CD4-positive, alpha-beta memory T cell (primary cell): ENCODE measurements at regions not wholly inside any gene's neighbourhood (a gene's known extent, or its start where the extent isn't known, plus 50 kb on each side); places are given as distances from the start of the nearest gene placed in this dataset.

Experiments
- CTCF ChIA-PET: fragments of 350-600 bp; sonication (Branson Sonifier 250); formaldehyde crosslinking; loops from one replicate; lab custom pipeline; 2021; ENCODE audit warnings: inconsistent platforms; ENCODE audit not compliant: partially characterized antibody; lab: Charles Lee
- POLR2A ChIA-PET: fragments of 350-600 bp; sonication (Branson Sonifier 250); formaldehyde crosslinking; loops from one replicate; lab custom pipeline; 2021; ENCODE audit not compliant: partially characterized antibody; lab: Charles Lee
- DNase-seq, 5 donors: peaks; one replicate each; pipeline versions ENCODE4 v3.0.0 to v3.0.0-alpha.2; 2020 to 2022; ENCODE audit warnings: mixed read lengths in 1 of 5
- H3K27ac ChIP-seq: one replicate; pipeline ENCODE4 v1.7.0; 2013; ENCODE audit warnings: low read depth, low read length
- H3K27me3 ChIP-seq: 2 replicates; pipeline ENCODE4 v1.7.0; 2013; ENCODE audit warnings: mild to moderate bottlenecking, low read length, moderate library complexity; ENCODE audit not compliant: insufficient read depth
- H3K36me3 ChIP-seq: 2 replicates; pipeline ENCODE4 v1.7.0; 2013; ENCODE audit warnings: mild to moderate bottlenecking, low read length, moderate library complexity; ENCODE audit not compliant: insufficient read depth
- H3K4me1 ChIP-seq: 2 replicates; pipeline ENCODE4 v1.7.0; 2013; ENCODE audit warnings: mild to moderate bottlenecking, low read length, moderate library complexity; ENCODE audit not compliant: insufficient read depth
- H3K4me3 ChIP-seq, 2 donors: one replicate each; pipeline ENCODE4 v1.7.0; 2013; ENCODE audit warnings: low read length in 2 of 2, mild to moderate bottlenecking in 1 of 2
- H3K9me3 ChIP-seq, 2 donors: one replicate each; pipeline ENCODE4 v1.7.0; 2013; ENCODE audit warnings: low read length in 2 of 2, control low read depth in 1 of 2; ENCODE audit not compliant: control insufficient read depth in 1 of 2
- H3K27ac Mint-ChIP-seq, 7 donors: one replicate each; pipeline ENCODE4 v1.8.0; 2020 to 2021; ENCODE audit warnings: mixed read lengths in 7 of 7, mild to moderate bottlenecking in 6 of 7, inconsistent platforms in 3 of 7, moderate library complexity in 3 of 7
- H3K27me3 Mint-ChIP-seq, 2 donors: one replicate each; pipeline ENCODE4 v1.8.0; 2020 to 2021; ENCODE audit warnings: mixed read lengths in 2 of 2
- H3K36me3 Mint-ChIP-seq, 2 donors: one replicate each; pipeline ENCODE4 v1.8.0; 2020 to 2021; ENCODE audit warnings: mixed read lengths in 2 of 2, inconsistent platforms in 1 of 2, mild to moderate bottlenecking in 1 of 2
- H3K4me1 Mint-ChIP-seq, 4 donors: one replicate each; pipeline ENCODE4 v1.8.0; 2020 to 2021; ENCODE audit warnings: mixed read lengths in 4 of 4, mild to moderate bottlenecking in 1 of 4
- H3K4me3 Mint-ChIP-seq, 8 donors: one replicate each; pipeline ENCODE4 v1.8.0; 2020 to 2021; ENCODE audit warnings: mixed read lengths in 8 of 8, mild to moderate bottlenecking in 7 of 8, moderate library complexity in 6 of 8, inconsistent platforms in 3 of 8
- H3K9me3 Mint-ChIP-seq, 8 donors: one replicate each; pipeline ENCODE4 v1.8.0; 2020 to 2021; ENCODE audit warnings: mixed read lengths in 8 of 8, mild to moderate bottlenecking in 5 of 8, inconsistent platforms in 3 of 8, moderate library complexity in 1 of 8
- intact Hi-C: fragments of 100-400 bp; cut with micrococcal nuclease; formaldehyde crosslinking; loops from one replicate; pipeline ENCODE4 v1.15.1; 2023

- Histone ChIP-seq H3K36me3 (no peaks in the 10 kb centered on the region), H3K9me3 (no peaks in the 10 kb centered on the region), H3K27ac (no peak overlapping the region), H3K4me1 (no peaks in the 10 kb centered on the region), H3K4me3 (no peak overlapping the region), H3K27me3 (no peaks in the 10 kb centered on the region)
- H3K4me3 Mint-ChIP-seq = no peak overlapping the region
- H3K9me3 Mint-ChIP-seq = no peaks in the 10 kb centered on the region
- peaks cover 0 to 2% (median 0%) of the 10 kb centered on the region in 4 donors for H3K4me1 Mint-ChIP-seq
- DNase-seq = no peak
- no peak overlapping the region for H3K27ac Mint-ChIP-seq
- H3K36me3 Mint-ChIP-seq = no peaks in the 10 kb centered on the region
- intact Hi-C loops = no loop called here
- POLR2A ChIA-PET = interaction anchor here (0.5 kb wide), 1 partner anchor 15 kb away, joined by 4 read pairs; no protein-coding TSS in a partner anchor
- H3K27me3 Mint-ChIP-seq = peaks cover 2 to 6% of the 10 kb centered on the region in 2 donors
- CTCF ChIA-PET = no interaction called here
Measured at GRCh38 chr1:53378061-53378460, 50.2 kb upstream of the LRP8 start.

- no peaks in the 10 kb centered on the region for H3K36me3 Mint-ChIP-seq
- no peak overlapping the region for H3K4me3 Mint-ChIP-seq
- CTCF ChIA-PET = no interaction called here
- peaks cover 2 to 6% of the 10 kb centered on the region in 2 donors for H3K27me3 Mint-ChIP-seq
- Histone ChIP-seq H3K27me3 (no peaks in the 10 kb centered on the region), H3K4me1 (no peaks in the 10 kb centered on the region), H3K4me3 (no peak overlapping the region), H3K36me3 (no peaks in the 10 kb centered on the region), H3K9me3 (no peaks in the 10 kb centered on the region), H3K27ac (no peak overlapping the region)
- H3K9me3 Mint-ChIP-seq = no peaks in the 10 kb centered on the region
- peaks cover 0 to 2% (median 0%) of the 10 kb centered on the region in 4 donors for H3K4me1 Mint-ChIP-seq
- intact Hi-C loops = no loop called here
- POLR2A ChIA-PET = no interaction called here
- no peak overlapping the region for H3K27ac Mint-ChIP-seq
- no peak for DNase-seq
Measured at GRCh38 chr1:53378932-53379661, 51.2 kb upstream of the LRP8 start.

DNA sequence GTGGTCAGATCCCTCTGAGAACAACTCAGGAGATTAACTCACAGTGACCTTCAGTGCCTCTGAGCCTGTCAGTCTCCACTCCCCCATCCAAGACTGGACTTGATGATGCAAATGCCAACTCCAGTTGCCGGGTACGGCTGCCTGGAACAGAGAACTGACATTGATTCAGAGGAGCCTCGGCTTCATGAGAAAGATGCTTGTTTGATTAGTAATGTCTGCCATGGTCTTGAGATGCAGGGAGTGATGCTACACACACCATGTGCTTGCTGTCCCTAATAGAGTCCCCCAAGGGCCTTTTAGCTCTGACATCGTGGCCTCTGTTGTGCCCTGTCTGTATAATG is 51.8 kb upstream of the LRP8 start:
- Histone ChIP-seq H3K36me3 (no peaks in the 10 kb centered on the region), H3K4me3 (no peak overlapping the region), H3K27ac (no peak overlapping the region), H3K27me3 (no peaks in the 10 kb centered on the region), H3K9me3 (no peaks in the 10 kb centered on the region), H3K4me1 (no peaks in the 10 kb centered on the region)
- Mint-ChIP-seq H3K27me3 (peaks cover 2 to 5% of the 10 kb centered on the region in 2 donors), H3K9me3 (no peaks in the 10 kb centered on the region), H3K4me1 (peaks cover 0 to 2% (median 0%) of the 10 kb centered on the region in 4 donors), H3K27ac (no peak overlapping the region), H3K36me3 (no peaks in the 10 kb centered on the region), H3K4me3 (no peak overlapping the region)
- ChIA-PET CTCF (no interaction called here), POLR2A (no interaction called here)
- no peak for DNase-seq
- intact Hi-C loops = no loop called here

DNA sequence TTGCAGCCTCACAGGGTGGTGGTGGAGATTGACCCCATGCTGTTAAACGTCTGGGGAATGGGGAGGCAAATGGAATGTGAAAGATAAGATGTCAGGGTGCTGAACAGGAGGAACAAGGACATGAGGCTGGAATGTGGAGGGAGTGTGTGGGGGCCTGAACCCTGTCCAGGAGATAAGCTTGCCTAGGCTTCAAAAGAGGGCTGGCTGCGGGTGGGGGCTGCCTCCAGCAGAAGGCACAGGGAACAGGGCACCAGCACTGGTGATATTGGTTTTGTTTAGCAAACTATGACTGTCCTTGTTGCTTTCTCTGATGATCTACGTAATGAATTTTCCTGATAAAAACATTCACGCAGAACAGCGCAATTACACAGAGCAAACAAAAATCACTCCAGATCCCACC is 52.4 kb upstream of the LRP8 start:
- CTCF ChIA-PET = no interaction called here
- peaks cover 2 to 5% of the 10 kb centered on the region in 2 donors for H3K27me3 Mint-ChIP-seq
- H3K27me3 ChIP-seq = no peaks in the 10 kb centered on the region
- peaks cover 0 to 2% (median 0%) of the 10 kb centered on the region in 4 donors for H3K4me1 Mint-ChIP-seq
- no peaks in the 10 kb centered on the region for H3K36me3 ChIP-seq
- no peaks in the 10 kb centered on the region for H3K9me3 Mint-ChIP-seq
- intact Hi-C loops = no loop called here
- POLR2A ChIA-PET = no interaction called here
- DNase-seq = no peak
- H3K27ac Mint-ChIP-seq = no peak overlapping the region
- no peaks in the 10 kb centered on the region for H3K36me3 Mint-ChIP-seq
- no peak overlapping the region for H3K4me3 Mint-ChIP-seq
- no peaks in the 10 kb centered on the region for H3K9me3 ChIP-seq
- no peak overlapping the region for H3K27ac ChIP-seq
- no peaks in the 10 kb centered on the region for H3K4me1 ChIP-seq
- no peak overlapping the region for H3K4me3 ChIP-seq

DNA sequence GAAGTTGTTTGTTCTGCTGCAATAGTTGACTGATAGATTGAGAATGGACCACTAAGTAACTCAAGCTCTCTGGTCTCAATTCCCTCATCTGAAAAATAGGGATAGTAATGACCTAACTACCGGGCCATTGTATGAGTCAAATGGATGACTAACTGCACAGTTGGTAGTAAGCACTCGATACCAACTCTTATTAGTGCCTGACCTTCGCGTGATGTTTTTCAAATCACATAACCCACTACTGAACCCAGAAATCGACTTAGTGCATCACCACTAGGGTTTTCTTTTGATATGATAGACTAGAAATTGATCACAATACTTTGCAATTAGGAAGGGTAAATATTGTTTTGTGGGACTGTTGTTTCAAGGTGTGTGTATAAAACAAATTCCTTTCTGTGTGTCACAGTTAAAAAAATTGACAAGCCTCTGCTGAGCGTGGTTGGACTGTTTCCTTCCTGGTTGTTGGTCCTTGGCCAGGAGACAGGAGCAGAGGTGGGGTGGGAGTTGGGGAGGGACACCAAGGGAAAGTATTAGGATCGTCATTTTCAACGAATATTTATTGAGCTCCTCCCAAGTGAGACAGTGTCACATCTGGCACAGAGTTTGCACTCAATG is 54.0 kb upstream of the LRP8 start:
- H3K4me3 Mint-ChIP-seq = no peak overlapping the region
- DNase-seq = no peak
- no peak overlapping the region for H3K27ac ChIP-seq
- H3K27me3 ChIP-seq = no peaks in the 10 kb centered on the region
- ChIA-PET CTCF (no interaction called here), POLR2A (no interaction called here)
- H3K4me1 Mint-ChIP-seq = peaks cover 0 to 2% (median 0%) of the 10 kb centered on the region in 4 donors
- peaks cover 0 to 6% of the 10 kb centered on the region in 2 donors for H3K36me3 Mint-ChIP-seq
- no peaks in the 10 kb centered on the region for H3K36me3 ChIP-seq
- intact Hi-C loops = no loop called here
- H3K27ac Mint-ChIP-seq = no peak overlapping the region
- H3K27me3 Mint-ChIP-seq = peaks cover 2 to 5% of the 10 kb centered on the region in 2 donors
- no peaks in the 10 kb centered on the region for H3K9me3 ChIP-seq
- H3K4me3 ChIP-seq = no peak overlapping the region
- H3K9me3 Mint-ChIP-seq = peaks cover 0 to 6% (median under 1%) of the 10 kb centered on the region in 8 donors
- H3K4me1 ChIP-seq = no peaks in the 10 kb centered on the region

DNA sequence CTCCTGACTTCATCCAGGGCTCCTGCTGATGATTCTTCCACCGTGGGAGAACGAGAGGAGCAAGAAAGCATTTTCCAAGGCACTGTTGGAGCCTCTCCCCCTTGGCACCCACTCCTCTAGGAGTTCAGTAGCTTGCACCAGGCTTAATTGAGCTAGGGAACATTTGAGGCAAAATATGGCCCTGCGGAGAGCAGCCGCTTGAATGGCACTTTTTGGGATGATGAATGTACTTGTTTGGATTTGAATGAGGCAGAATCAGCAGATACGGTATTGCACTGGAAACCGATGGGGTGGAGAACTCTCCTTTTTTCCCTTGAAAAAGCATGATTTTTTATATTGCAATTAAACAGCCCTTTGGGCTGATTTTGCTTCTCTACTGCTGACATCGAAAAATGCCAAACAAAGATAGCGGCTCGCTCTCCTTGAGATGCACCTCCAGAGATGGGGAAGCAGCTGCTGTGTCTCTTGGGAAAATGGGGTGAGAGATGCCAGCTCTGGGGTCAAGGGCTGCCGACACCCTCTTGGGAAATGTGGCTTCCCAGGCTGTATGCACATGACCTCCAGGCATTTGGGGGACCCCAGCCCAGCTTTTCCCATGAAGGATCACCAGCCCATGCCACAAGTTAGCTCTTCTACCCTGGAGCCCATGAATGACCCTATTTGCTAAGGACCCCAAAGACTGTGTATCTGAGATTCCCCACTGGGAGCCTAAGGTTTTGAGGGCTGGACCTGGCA is 55.4 kb upstream of the LRP8 start:
- no peaks in the 10 kb centered on the region for H3K36me3 ChIP-seq
- Mint-ChIP-seq H3K36me3 (peaks cover 0 to 8% of the 10 kb centered on the region in 2 donors), H3K4me1 (peaks cover 0 to 2% (median 0%) of the 10 kb centered on the region in 4 donors), H3K27me3 (peaks cover 2 to 5% of the 10 kb centered on the region in 2 donors), H3K4me3 (no peak overlapping the region), H3K27ac (no peak overlapping the region), H3K9me3 (peaks cover 0 to 9% (median 3%) of the 10 kb centered on the region in 8 donors)
- POLR2A ChIA-PET = no interaction called here
- CTCF ChIA-PET = interaction anchor here (1.3 kb wide), 1 partner anchor 105 kb away, joined by 3 read pairs; no protein-coding TSS in a partner anchor
- intact Hi-C loops = no loop called here
- no peak overlapping the region for H3K27ac ChIP-seq
- no peak for DNase-seq
- no peaks in the 10 kb centered on the region for H3K27me3 ChIP-seq
- no peaks in the 10 kb centered on the region for H3K9me3 ChIP-seq
- H3K4me1 ChIP-seq = no peaks in the 10 kb centered on the region
- H3K4me3 ChIP-seq = no peak overlapping the region

DNA sequence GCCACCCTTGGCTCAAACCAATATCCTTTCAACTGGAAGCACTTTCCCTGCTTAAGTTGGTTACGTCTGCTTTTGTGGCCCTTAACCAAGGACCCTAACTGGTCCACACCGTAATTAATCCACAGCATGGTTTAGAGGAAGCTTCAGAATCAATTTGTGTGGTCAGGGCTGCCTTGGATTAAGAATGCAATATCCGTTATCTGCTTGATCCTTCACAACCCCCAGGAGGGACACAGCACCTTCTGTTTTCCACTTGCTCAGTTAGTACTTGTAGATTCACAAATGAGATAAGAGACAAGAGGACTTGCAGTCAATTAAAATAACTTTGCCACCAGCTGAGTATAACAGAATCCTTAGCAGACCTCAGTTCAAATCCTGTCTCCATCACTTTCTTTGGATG is 56.9 kb upstream of the LRP8 start:
- Mint-ChIP-seq H3K27ac (no peak overlapping the region), H3K4me3 (no peak overlapping the region), H3K27me3 (peaks cover 2 to 5% of the 10 kb centered on the region in 2 donors), H3K9me3 (peaks cover 0 to 9% (median 3%) of the 10 kb centered on the region in 8 donors), H3K36me3 (peaks cover 0 to 8% of the 10 kb centered on the region in 2 donors), H3K4me1 (peaks cover 0 to 2% (median 0%) of the 10 kb centered on the region in 4 donors)
- Histone ChIP-seq H3K36me3 (no peaks in the 10 kb centered on the region), H3K27ac (no peak overlapping the region), H3K27me3 (no peaks in the 10 kb centered on the region), H3K4me3 (no peak overlapping the region), H3K4me1 (no peaks in the 10 kb centered on the region), H3K9me3 (no peaks in the 10 kb centered on the region)
- ChIA-PET POLR2A (no interaction called here), CTCF (interaction anchor here (1.0 kb wide), 1 partner anchor 9 kb away, joined by 3 read pairs; no protein-coding TSS in a partner anchor)
- no peak for DNase-seq
- intact Hi-C loops = no loop called here
